K562 (cell line): ENCODE measurements at regions not wholly inside any gene's neighbourhood (a gene's known extent, or its start where the extent isn't known, plus 50 kb on each side); places are given as distances from the start of the nearest gene placed in this dataset.

ENCODE experiments used
- ATAC-seq: fragments of 200-7000 bp; cut with Tn5 transposase; 3 replicates; pipeline ENCODE4 v1.9.1; 2020; ENCODE audit warnings: moderate library complexity
- BruUV-seq: library from RNA; stranded (reverse); fragments of 400-500 nt; replicated peaks from 2 replicates; lab custom pipeline; 2021; lab: Mats Ljungman, UMichigan
- CTCF ChIA-PET: fragments of 300-600 bp; formaldehyde crosslinking; extraction: SDS; loops from one replicate; lab custom pipeline; 2021; ENCODE audit warnings: low intra/inter-chr PET ratio; lab: Yijun Ruan, JAX
- POLR2A ChIA-PET: fragments of 300-600, 350-650 bp; sonication (Branson Sonifier 250); formaldehyde crosslinking; extraction: SDS; loops from one replicate; lab custom pipeline; 2021; ENCODE audit warnings: antibody characterized with exemption, inconsistent platforms; lab: Yijun Ruan, JAX
- DNase-seq, 4 experiments: peaks; one replicate each; pipeline versions ENCODE4 v3.0.0 to v3.0.0-alpha.2; 2011 to 2018; ENCODE audit warnings: low spot score in 3 of 4, mixed read lengths in 3 of 4; ENCODE audit errors: extremely low read depth in 1 of 4
- FAIRE-seq: peaks from 2 replicates; lab custom pipeline; 2011; peaks lifted over from hg19 to GRCh38; lab: Jason Lieb, UNC
- H2AFZ ChIP-seq: 2 replicates; pipeline ENCODE4 v1.6.0; 2011; ENCODE audit warnings: low read depth, low read length, control low read depth, inconsistent platforms
- H3K27ac ChIP-seq: fragments of 200-600 bp; 3 replicates; pipeline ENCODE4 v1.8.0; 2011; ENCODE audit warnings: low read depth, mild to moderate bottlenecking, control low read depth, inconsistent platforms, low read length, moderate library complexity, mixed read lengths; ENCODE audit errors: extremely low read depth
- H3K27me3 ChIP-seq, 2 experiments: fragments of 300-600 bp in 1 of 2; 2 replicates in 1 of 2; 3 replicates in 1 of 2; pipeline versions ENCODE4 v1.6.0 to v1.8.0; 2011; ENCODE audit warnings: inconsistent platforms in 2 of 2, low read length in 2 of 2, mild to moderate bottlenecking in 1 of 2, mixed read lengths in 1 of 2, moderate library complexity in 1 of 2; ENCODE audit not compliant: control insufficient read depth in 2 of 2, insufficient read depth in 2 of 2
- H3K36me3 ChIP-seq: fragments of 300-600 bp; 3 replicates; pipeline ENCODE4 v1.8.0; 2011; ENCODE audit warnings: mild to moderate bottlenecking, low read length, inconsistent platforms; ENCODE audit not compliant: control insufficient read depth, insufficient read depth
- H3K4me1 ChIP-seq, 2 experiments: fragments of 200-600 bp in 1 of 2; replicated peaks in 1 of 2; 2 replicates in 1 of 2; 3 replicates in 1 of 2; pipeline versions ENCODE4 v1.5.1 to v1.8.0; 2011; ENCODE audit warnings: inconsistent platforms in 2 of 2, low read length in 2 of 2, mild to moderate bottlenecking in 1 of 2, mixed read lengths in 1 of 2, moderate library complexity in 1 of 2; ENCODE audit not compliant: control insufficient read depth in 2 of 2, insufficient read depth in 2 of 2
- H3K4me2 ChIP-seq: 2 replicates; pipeline ENCODE4 v1.6.1; 2011; ENCODE audit warnings: low read length, control low read depth, inconsistent platforms, mixed read lengths; ENCODE audit not compliant: insufficient read depth
- H3K4me3 ChIP-seq: fragments of 200-600 bp; sonication (generic), shearing (Covaris generic); 2 replicates; pipeline ENCODE4 v1.5.1; 2016; ENCODE audit warnings: control low read depth, inconsistent platforms
- H3K79me2 ChIP-seq: fragments of 200-600 bp; 3 replicates; pipeline ENCODE4 v1.8.0; 2011; ENCODE audit warnings: low read length, inconsistent platforms; ENCODE audit not compliant: control insufficient read depth, insufficient read depth
- H3K9ac ChIP-seq, 2 experiments: 2 replicates each; pipeline versions ENCODE4 v1.6.0 to v1.6.1; 2011; ENCODE audit warnings: low read depth in 2 of 2, low read length in 2 of 2, control low read depth in 1 of 2, inconsistent platforms in 1 of 2, mild to moderate bottlenecking in 1 of 2, mixed read lengths in 1 of 2; ENCODE audit not compliant: insufficient read depth in 1 of 2
- H3K9me1 ChIP-seq: one replicate; pipeline ENCODE4 v1.6.0; 2011; ENCODE audit warnings: inconsistent platforms, mild to moderate bottlenecking, low read length, moderate library complexity; ENCODE audit not compliant: control insufficient read depth, insufficient read depth
- H3K9me3 ChIP-seq: replicated peaks from 2 replicates; pipeline ENCODE4 v1.5.1; 2011; ENCODE audit warnings: low read depth, low read length, inconsistent platforms; ENCODE audit not compliant: control insufficient read depth, insufficient read depth
- H4K20me1 ChIP-seq: replicated peaks from 2 replicates; pipeline ENCODE4 v1.6.1; 2011; ENCODE audit warnings: low read length, inconsistent platforms, mixed read lengths; ENCODE audit not compliant: control insufficient read depth, insufficient read depth
- COPS2 ChIP-seq: fragments of 450-650 bp; conservative IDR thresholded peaks from 2 replicates; pipeline ENCODE4 v1.6.1; 2016; ENCODE audit warnings: mild to moderate bottlenecking, moderate library complexity
- SMC3 ChIP-seq: conservative IDR thresholded peaks from 2 replicates; pipeline ENCODE4 v1.6.1; 2011; ENCODE audit warnings: low read depth, low read length, improper control_type of control experiment; ENCODE audit not compliant: insufficient read depth
- WGBS: fragments of 100-300 bp; shearing (Covaris generic); methylation state at CpG from one replicate; pipeline ENCODE4 v1.1.6; 2016; ENCODE audit warnings: low coverage, mixed read lengths; ENCODE audit not compliant: insufficient coverage; ENCODE audit errors: missing lambda C conversion rate; 5-methylcytosine and 5-hydroxymethylcytosine counted together
- in situ Hi-C: fragments of 300-500 bp; cut with MboI; formaldehyde crosslinking; loops from 4 replicates; pipeline ENCODE4 v1.15.0; 2018; ENCODE audit warnings: inconsistent platforms, mixed read lengths
- intact Hi-C: fragments of 100-400 bp; cut with micrococcal nuclease; formaldehyde crosslinking; loops from 2 replicates; pipeline ENCODE4 v1.14.2; 2022
- TF ChIP-seq, protein P1 (sequence below): fragments of 450-650 bp; formaldehyde crosslinking; IDR thresholded peaks from 2 replicates; pipeline ENCODE4 v1.4.0; 2020; ENCODE audit warnings: mild to moderate bottlenecking, moderate library complexity
- TF ChIP-seq, protein P2 (sequence below), 3 experiments: IDR thresholded peaks in 2 of 3; conservative IDR thresholded peaks in 1 of 3; 2 replicates each; pipeline ENCODE4 v1.5.1; 2011 to 2012; ENCODE audit warnings: low read length in 3 of 3, mild to moderate bottlenecking in 3 of 3, control low read depth in 2 of 3, improper control_type of control experiment in 1 of 3, inconsistent platforms in 1 of 3, low read depth in 1 of 3, mixed read lengths in 1 of 3, moderate library complexity in 1 of 3; ENCODE audit not compliant: insufficient read depth in 2 of 3

DNA sequence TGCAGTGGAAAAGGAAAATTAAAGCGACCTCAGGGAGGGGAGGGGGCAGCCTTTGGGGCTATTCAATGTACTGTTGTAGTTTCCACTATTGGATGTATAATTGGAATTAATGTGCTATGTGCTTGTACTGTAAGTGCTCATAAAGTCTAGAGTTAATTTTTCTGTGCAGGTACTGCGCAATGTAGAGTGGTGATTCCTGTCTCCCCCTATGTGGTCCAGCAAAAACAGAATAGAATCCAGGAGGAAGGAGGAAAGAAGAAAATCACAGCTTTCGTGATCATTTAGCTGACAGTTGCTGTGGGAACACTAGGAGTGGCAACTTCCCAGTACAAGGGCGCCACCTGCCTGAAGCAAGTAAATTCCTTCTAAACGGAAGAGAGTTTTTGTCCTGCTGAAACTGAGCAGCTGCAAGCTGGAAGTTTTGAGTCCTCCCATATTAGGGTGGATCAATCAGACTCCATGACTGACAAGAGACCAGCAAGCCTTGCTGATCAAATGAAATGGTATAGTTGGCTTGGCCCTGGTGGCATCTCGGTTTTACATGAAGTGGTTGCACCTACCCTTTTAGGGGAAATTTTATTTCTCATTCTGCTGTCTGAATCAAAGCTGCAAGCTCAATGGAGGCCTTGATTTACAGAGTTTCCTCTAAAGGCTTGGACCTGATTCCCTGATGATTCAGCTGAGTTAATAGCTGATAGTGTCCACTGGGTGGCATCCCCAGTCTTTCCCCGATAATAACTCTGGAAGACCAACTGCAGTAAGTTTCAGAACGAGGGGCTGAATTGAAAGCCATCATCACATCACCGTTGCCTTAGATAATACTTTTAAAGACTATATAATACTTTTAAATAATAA lies 299.8 kb downstream of the HGF start (continued):
- TF ChIP-seq, protein P1, sequence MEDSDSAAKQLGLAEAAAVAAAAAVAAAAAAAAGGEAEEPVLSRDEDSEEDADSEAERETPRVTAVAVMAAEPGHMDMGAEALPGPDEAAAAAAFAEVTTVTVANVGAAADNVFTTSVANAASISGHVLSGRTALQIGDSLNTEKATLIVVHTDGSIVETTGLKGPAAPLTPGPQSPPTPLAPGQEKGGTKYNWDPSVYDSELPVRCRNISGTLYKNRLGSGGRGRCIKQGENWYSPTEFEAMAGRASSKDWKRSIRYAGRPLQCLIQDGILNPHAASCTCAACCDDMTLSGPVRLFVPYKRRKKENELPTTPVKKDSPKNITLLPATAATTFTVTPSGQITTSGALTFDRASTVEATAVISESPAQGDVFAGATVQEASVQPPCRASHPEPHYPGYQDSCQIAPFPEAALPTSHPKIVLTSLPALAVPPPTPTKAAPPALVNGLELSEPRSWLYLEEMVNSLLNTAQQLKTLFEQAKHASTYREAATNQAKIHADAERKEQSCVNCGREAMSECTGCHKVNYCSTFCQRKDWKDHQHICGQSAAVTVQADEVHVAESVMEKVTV (CRISPR knock-in tag) = peak; percentile 31; the same call in 1 of the 2 replicates
- peak; percentile 61 for TF ChIP-seq SMC3
- TF ChIP-seq, protein P2, sequence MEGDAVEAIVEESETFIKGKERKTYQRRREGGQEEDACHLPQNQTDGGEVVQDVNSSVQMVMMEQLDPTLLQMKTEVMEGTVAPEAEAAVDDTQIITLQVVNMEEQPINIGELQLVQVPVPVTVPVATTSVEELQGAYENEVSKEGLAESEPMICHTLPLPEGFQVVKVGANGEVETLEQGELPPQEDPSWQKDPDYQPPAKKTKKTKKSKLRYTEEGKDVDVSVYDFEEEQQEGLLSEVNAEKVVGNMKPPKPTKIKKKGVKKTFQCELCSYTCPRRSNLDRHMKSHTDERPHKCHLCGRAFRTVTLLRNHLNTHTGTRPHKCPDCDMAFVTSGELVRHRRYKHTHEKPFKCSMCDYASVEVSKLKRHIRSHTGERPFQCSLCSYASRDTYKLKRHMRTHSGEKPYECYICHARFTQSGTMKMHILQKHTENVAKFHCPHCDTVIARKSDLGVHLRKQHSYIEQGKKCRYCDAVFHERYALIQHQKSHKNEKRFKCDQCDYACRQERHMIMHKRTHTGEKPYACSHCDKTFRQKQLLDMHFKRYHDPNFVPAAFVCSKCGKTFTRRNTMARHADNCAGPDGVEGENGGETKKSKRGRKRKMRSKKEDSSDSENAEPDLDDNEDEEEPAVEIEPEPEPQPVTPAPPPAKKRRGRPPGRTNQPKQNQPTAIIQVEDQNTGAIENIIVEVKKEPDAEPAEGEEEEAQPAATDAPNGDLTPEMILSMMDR (IDR thresholded peaks at IDR 0.05 in 2 of 3, conservative IDR thresholded peaks at IDR 0.05 in 1 of 3; ENCODE audit: insufficient read depth in 2 of 3, low read depth in 1 of 3, low read length in 3 of 3) = peak; percentile 51 to 69 (median 60); a peak in 5 of 6 replicates

DNA sequence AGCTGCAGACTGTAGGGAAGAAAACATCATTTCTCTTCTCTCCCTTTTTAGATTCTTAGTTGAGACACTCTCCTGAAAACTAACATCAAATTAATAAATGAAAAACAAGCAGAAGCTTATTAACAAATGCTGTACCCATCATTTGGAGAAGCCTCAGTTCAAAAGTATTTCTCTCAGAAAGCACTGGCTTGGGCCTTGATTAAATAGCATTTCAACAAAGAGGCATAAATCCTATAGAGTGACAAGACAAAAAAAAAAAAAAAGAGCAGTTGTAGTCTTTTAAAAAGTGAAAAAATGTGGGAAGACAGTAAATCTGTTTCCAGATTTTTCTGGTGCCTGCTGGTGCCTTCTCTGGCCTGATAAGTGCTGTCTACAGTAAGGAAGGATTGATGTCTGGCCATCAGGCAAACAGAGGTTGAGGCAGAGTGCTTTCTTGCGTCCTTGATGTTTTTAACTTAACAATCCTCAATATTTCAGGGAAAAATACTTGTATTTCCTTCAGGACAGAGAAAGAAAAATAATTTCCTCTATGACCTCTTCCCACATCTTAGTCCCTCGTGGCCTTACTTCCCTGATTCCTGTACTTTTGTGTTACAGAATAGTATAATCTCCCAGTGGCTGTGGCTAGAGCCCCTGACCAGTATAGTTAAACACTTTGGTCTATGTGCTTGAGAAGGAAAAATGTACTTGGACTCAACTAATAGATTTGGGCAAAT lies 300.5 kb downstream of the HGF start:
- ATAC-seq (no peak), DNase-seq (no peak), FAIRE-seq (no peak)
- no peak overlapping the region for H2AFZ ChIP-seq
- no peak overlapping the region for H3K4me2 ChIP-seq
- no peaks in the 10 kb centered on the region for H3K27me3 ChIP-seq
- no peak for TF ChIP-seq COPS2
- H3K27ac ChIP-seq = no peak overlapping the region
- H3K9ac ChIP-seq = no peak overlapping the region
- no peaks in the 10 kb centered on the region for H4K20me1 ChIP-seq
- intact Hi-C loops (no loop called here), in situ Hi-C loops (loop anchor here (25.0 kb wide), 1 partner anchor 557 kb away; the partner anchor contains the start of gene SEMA3C)
- no peaks in the 10 kb centered on the region for H3K79me2 ChIP-seq
- 3% methylated on average over 2 of the region's 2 CpGs for WGBS
- H3K9me3 ChIP-seq = no peaks in the 10 kb centered on the region
- no peaks in the 10 kb centered on the region for H3K9me1 ChIP-seq
- ChIA-PET POLR2A (no interaction called here), CTCF (interaction anchor here (0.5 to 2.5 kb wide), 2 partner anchors 770 to 773 kb away, joined by 5 to 11 read pairs; no protein-coding TSS in a partner anchor)
- H3K36me3 ChIP-seq = no peaks in the 10 kb centered on the region
- H3K4me1 ChIP-seq = no peaks in the 10 kb centered on the region
- H3K4me3 ChIP-seq = no peak overlapping the region
- BruUV-seq = no TSS peak
